ENCODE measurements at regions not wholly inside any gene's neighbourhood (a gene's known extent, or its start where the extent isn't known, plus 50 kb on each side); places are given as distances from the start of the nearest gene placed in this dataset.

GRCh38 chr1:56062625-56063024 lies 516.7 kb downstream of the PLPP3 start:
- in situ Hi-C loops (cut with HindIII; ENCODE audit: low pct_ligation_motif_present, low pct_unique_long_range_greater_than_20kb, low sequenced_read_pairs): no loop called here
- no peak for DNase-seq

GRCh38 chr1:56061824-56062223 lies 517.5 kb downstream of the PLPP3 start:
- DNase-seq: no peak
- in situ Hi-C loops (cut with HindIII; ENCODE audit: low pct_ligation_motif_present, low pct_unique_long_range_greater_than_20kb, low sequenced_read_pairs): no loop called here

GRCh38 chr1:56060906-56061305 lies 518.5 kb downstream of the PLPP3 start:
- in situ Hi-C loops (cut with HindIII; ENCODE audit: low pct_ligation_motif_present, low pct_unique_long_range_greater_than_20kb, low sequenced_read_pairs): no loop called here

GRCh38 chr1:56057466-56058405 lies 521.6 kb downstream of the PLPP3 start:
- DNase-seq: no peak
- in situ Hi-C loops (cut with HindIII; ENCODE audit: low pct_ligation_motif_present, low pct_unique_long_range_greater_than_20kb, low sequenced_read_pairs): no loop called here

More at GRCh38 chr1:56060906-56061305, 518.5 kb downstream of the PLPP3 start:
- no peak for DNase-seq

GRCh38 chr1:56056438-56057287 lies 522.7 kb downstream of the PLPP3 start:
- DNase-seq: no peak
- in situ Hi-C loops (cut with HindIII; ENCODE audit: low pct_ligation_motif_present, low pct_unique_long_range_greater_than_20kb, low sequenced_read_pairs): no loop called here

- no peak for DNase-seq
- in situ Hi-C loops (cut with HindIII; ENCODE audit: low pct_ligation_motif_present, low pct_unique_long_range_greater_than_20kb, low sequenced_read_pairs): no loop called here
Measured at GRCh38 chr1:56054959-56055358, 524.4 kb downstream of the PLPP3 start.

GRCh38 chr1:56052041-56052440 lies 527.3 kb downstream of the PLPP3 start:
- in situ Hi-C loops (cut with HindIII; ENCODE audit: low pct_ligation_motif_present, low pct_unique_long_range_greater_than_20kb, low sequenced_read_pairs): no loop called here
- no peak for DNase-seq

- in situ Hi-C loops (cut with HindIII; ENCODE audit: low pct_ligation_motif_present, low pct_unique_long_range_greater_than_20kb, low sequenced_read_pairs): no loop called here
- DNase-seq: no peak
Measured at GRCh38 chr1:56050911-56051310, 528.5 kb downstream of the PLPP3 start.

GRCh38 chr1:56045477-56045876 lies 533.9 kb downstream of the PLPP3 start:
- in situ Hi-C loops (cut with HindIII; ENCODE audit: low pct_ligation_motif_present, low pct_unique_long_range_greater_than_20kb, low sequenced_read_pairs): no loop called here
- no peak for DNase-seq

GRCh38 chr1:56045062-56045461 lies 534.3 kb downstream of the PLPP3 start:
- DNase-seq: no peak
- in situ Hi-C loops (cut with HindIII; ENCODE audit: low pct_ligation_motif_present, low pct_unique_long_range_greater_than_20kb, low sequenced_read_pairs): no loop called here

- DNase-seq: no peak
- in situ Hi-C loops (cut with HindIII; ENCODE audit: low pct_ligation_motif_present, low pct_unique_long_range_greater_than_20kb, low sequenced_read_pairs): no loop called here
Measured at GRCh38 chr1:56036479-56036878, 542.9 kb downstream of the PLPP3 start.

- in situ Hi-C loops (cut with HindIII; ENCODE audit: low pct_ligation_motif_present, low pct_unique_long_range_greater_than_20kb, low sequenced_read_pairs): no loop called here
- DNase-seq: no peak
Measured at GRCh38 chr1:56034847-56035481, 544.4 kb downstream of the PLPP3 start.

- no peak for DNase-seq
- in situ Hi-C loops (cut with HindIII; ENCODE audit: low pct_ligation_motif_present, low pct_unique_long_range_greater_than_20kb, low sequenced_read_pairs): no loop called here
Measured at GRCh38 chr1:56034222-56034621, 545.1 kb downstream of the PLPP3 start.

GRCh38 chr1:56033321-56034037 lies 545.9 kb downstream of the PLPP3 start:
- in situ Hi-C loops (cut with HindIII; ENCODE audit: low pct_ligation_motif_present, low pct_unique_long_range_greater_than_20kb, low sequenced_read_pairs): no loop called here
- DNase-seq: no peak

GRCh38 chr1:56032096-56032676 lies 547.2 kb downstream of the PLPP3 start:
- in situ Hi-C loops (cut with HindIII; ENCODE audit: low pct_ligation_motif_present, low pct_unique_long_range_greater_than_20kb, low sequenced_read_pairs): no loop called here
- no peak for DNase-seq

GRCh38 chr1:56031001-56031400 lies 548.4 kb downstream of the PLPP3 start:
- in situ Hi-C loops (cut with HindIII; ENCODE audit: low pct_ligation_motif_present, low pct_unique_long_range_greater_than_20kb, low sequenced_read_pairs): no loop called here
- no peak for DNase-seq

- in situ Hi-C loops (cut with HindIII; ENCODE audit: low pct_ligation_motif_present, low pct_unique_long_range_greater_than_20kb, low sequenced_read_pairs): no loop called here
- DNase-seq: no peak
Measured at GRCh38 chr1:56029319-56030003, 549.9 kb downstream of the PLPP3 start.

- in situ Hi-C loops (cut with HindIII; ENCODE audit: low pct_ligation_motif_present, low pct_unique_long_range_greater_than_20kb, low sequenced_read_pairs): no loop called here
- DNase-seq: no peak
Measured at GRCh38 chr1:56028911-56029310, 550.5 kb downstream of the PLPP3 start.

Measured in ACHN (cell line).